Gastroesophageal sphincter (tissue), 4 donors: ENCODE measurements at regions not wholly inside any gene's neighbourhood (a gene's known extent, or its start where the extent isn't known, plus 50 kb on each side); places are given as distances from the start of the nearest gene placed in this dataset.

Source experiments
- ATAC-seq: fragments of 150-250 bp; one replicate; pipeline ENCODE4 v1.9.1; 2016; ENCODE audit warnings: mild to moderate bottlenecking, moderate library complexity
- H3K27ac ChIP-seq, 4 donors: fragments of 200-600 bp; sonication (generic) in 3 of 4; 1 replicate in 3 of 4; 2 replicates in 1 of 4; pipeline ENCODE4 v1.5.1; 2016 to 2019
- H3K27me3 ChIP-seq: fragments of 200-600 bp; sonication (generic); one replicate; pipeline ENCODE4 v1.5.1; 2019
- H3K36me3 ChIP-seq, 2 donors: fragments of 200-600 bp; sonication (generic); one replicate each; pipeline ENCODE4 v1.5.1; 2019; ENCODE audit warnings: control low read depth in 1 of 2
- H3K4me1 ChIP-seq, 3 donors: fragments of 200-600 bp; sonication (generic); 1 replicate in 2 of 3; 2 replicates in 1 of 3; pipeline ENCODE4 v1.5.1; 2016 to 2019; ENCODE audit warnings: control low read depth in 2 of 3
- H3K4me3 ChIP-seq, 2 donors: fragments of 200-600 bp; sonication (generic); one replicate each; pipeline ENCODE4 v1.5.1; 2019; ENCODE audit warnings: mild to moderate bottlenecking in 1 of 2, moderate library complexity in 1 of 2
- H3K9me3 ChIP-seq, 3 donors: fragments of 200-600 bp; sonication (generic); one replicate each; pipeline ENCODE4 v1.5.1; 2017 to 2019; ENCODE audit warnings: control low read depth in 2 of 3
- CTCF ChIP-seq, 4 experiments: fragments of 200-600 bp in 2 of 4; fragments of 450-650 bp in 2 of 4; sonication (generic) in 1 of 4; IDR thresholded peaks; one replicate each; pipeline ENCODE4 v1.5.1; 2017 to 2019; ENCODE audit warnings: antibody characterized with exemption in 4 of 4, mild to moderate bottlenecking in 2 of 4, moderate library complexity in 2 of 4
- EP300 ChIP-seq: sonication (generic); formaldehyde crosslinking; IDR thresholded peaks from one replicate; pipeline ENCODE4 v1.6.1; 2017; ENCODE audit warnings: antibody characterized with exemption, mild to moderate bottlenecking
- POLR2A ChIP-seq, 2 donors: fragments of 450-650 bp; IDR thresholded peaks; one replicate each; pipeline ENCODE4 v1.6.1; 2017; ENCODE audit warnings: antibody characterized with exemption in 2 of 2, mild to moderate bottlenecking in 2 of 2, moderate library complexity in 1 of 2
- POLR2AphosphoS5 ChIP-seq: sonication (generic); formaldehyde crosslinking; IDR thresholded peaks from one replicate; pipeline ENCODE4 v1.6.1; 2017; ENCODE audit warnings: antibody characterized with exemption
- WGBS, 2 donors: methylation state at CpG; one replicate each; pipeline ENCODE4 v1.1.5; 2018; ENCODE audit warnings: low coverage in 1 of 2; 5-methylcytosine and 5-hydroxymethylcytosine counted together

- Histone ChIP-seq H3K4me1 (peaks cover 0 to 48% (median 7%) of the 10 kb centered on the region in 3 donors), H3K9me3 (no peaks in the 10 kb centered on the region), H3K36me3 (no peaks in the 10 kb centered on the region), H3K4me3 (no peak overlapping the region), H3K27me3 (no peaks in the 10 kb centered on the region), H3K27ac (peak overlapping the region in 1 of 4 donors; percentile 58)
- WGBS, 2 donors: 50 to 64% methylated on average over 1 to 6 of the region's 10 CpGs
- TF ChIP-seq EP300 (no peak), CTCF (IDR thresholded peaks at IDR 0.05) (no peak), POLR2AphosphoS5 (peak; percentile 11), POLR2A (IDR thresholded peaks at IDR 0.05) (no peak)
- no peak for ATAC-seq
Measured at GRCh38 chr14:100438678-100439592, 115.8 kb downstream of the SLC25A47 start.

GRCh38 chr14:100439781-100440180 is 116.6 kb downstream of the SLC25A47 start:
- peak; percentile 46 for ATAC-seq
- Histone ChIP-seq H3K4me3 (no peak overlapping the region), H3K4me1 (peaks cover 0 to 48% (median 7%) of the 10 kb centered on the region in 3 donors), H3K9me3 (no peaks in the 10 kb centered on the region), H3K36me3 (no peaks in the 10 kb centered on the region), H3K27me3 (no peaks in the 10 kb centered on the region), H3K27ac (peak overlapping the region in 1 of 4 donors; percentile 58)
- 47% methylated on average over 6 of the region's 6 CpGs; no CpG with 5 or more reads in 1 of the 2 donors for WGBS, 2 donors
- no peak for TF ChIP-seq POLR2A (IDR thresholded peaks at IDR 0.05)
- TF ChIP-seq CTCF (IDR thresholded peaks at IDR 0.05): no peak
- no peak for TF ChIP-seq EP300
- no peak for TF ChIP-seq POLR2AphosphoS5

GRCh38 chr14:100440207-100440631 is 117.1 kb downstream of the SLC25A47 start:
- peak in 3 of 4 experiments; percentile 42 to 70 (median 62) for TF ChIP-seq CTCF (IDR thresholded peaks at IDR 0.05)
- TF ChIP-seq POLR2AphosphoS5: peak; percentile 42
- no peak for TF ChIP-seq POLR2A (IDR thresholded peaks at IDR 0.05)
- no peak for TF ChIP-seq EP300
- Histone ChIP-seq H3K27ac (peak overlapping the region in 1 of 4 donors; percentile 58), H3K27me3 (no peaks in the 10 kb centered on the region), H3K4me1 (peaks cover 0 to 48% (median 7%) of the 10 kb centered on the region in 3 donors), H3K4me3 (no peak overlapping the region), H3K9me3 (no peaks in the 10 kb centered on the region), H3K36me3 (no peaks in the 10 kb centered on the region)
- 28 to 71% methylated on average over 1 to 5 of the region's 10 CpGs for WGBS, 2 donors
- ATAC-seq: peak; percentile 89

GRCh38 chr14:100440758-100441203 is 117.6 kb downstream of the SLC25A47 start:
- H3K9me3 ChIP-seq: no peaks in the 10 kb centered on the region
- no peaks in the 10 kb centered on the region for H3K36me3 ChIP-seq
- TF ChIP-seq POLR2A (IDR thresholded peaks at IDR 0.05) (no peak), POLR2AphosphoS5 (no peak), EP300 (no peak), CTCF (IDR thresholded peaks at IDR 0.05) (no peak)
- no peaks in the 10 kb centered on the region for H3K27me3 ChIP-seq
- H3K27ac ChIP-seq: peak overlapping the region in 1 of 4 donors; percentile 58
- H3K4me1 ChIP-seq: peaks cover 0 to 48% (median 7%) of the 10 kb centered on the region in 3 donors
- WGBS, 2 donors: 90 to 98% methylated on average over 1 to 5 of the region's 6 CpGs
- no peak for ATAC-seq
- no peak overlapping the region for H3K4me3 ChIP-seq
